Gastrocnemius medialis (tissue), 4 donors: ENCODE measurements at regions not wholly inside any gene's neighbourhood (a gene's known extent, or its start where the extent isn't known, plus 50 kb on each side); places are given as distances from the start of the nearest gene placed in this dataset.
"Not testable (repeated sequence)": the region's sequence is repeated elsewhere in the genome, so short reads cannot be mapped to it uniquely, and the experiment has no call there.

Experiments
- ATAC-seq, 2 donors: fragments of 150-250 bp; one replicate each; pipeline ENCODE4 v1.9.1; 2016
- DNase-seq, 2 donors: peaks; one replicate each; pipeline ENCODE4 v3.0.0-alpha.2; 2019
- H3K27ac ChIP-seq, 4 donors: fragments of 200-600 bp; sonication (generic); 1 replicate in 1 of 4; 2 replicates in 3 of 4; pipeline ENCODE4 v1.5.1; 2016 to 2018; ENCODE audit warnings: mild to moderate bottlenecking in 2 of 4, moderate library complexity in 1 of 4
- H3K27me3 ChIP-seq, 3 donors: fragments of 200-600 bp; sonication (generic) in 2 of 3; 1 replicate in 1 of 3; 2 replicates in 2 of 3; pipeline versions ENCODE4 v1.5.1 to v1.6.0; 2016 to 2019; ENCODE audit warnings: mild to moderate bottlenecking in 1 of 3, moderate library complexity in 1 of 3
- H3K36me3 ChIP-seq, 2 donors: fragments of 200-600 bp; sonication (generic) in 1 of 2; one replicate each; pipeline ENCODE4 v1.5.1; 2017 to 2018
- H3K4me1 ChIP-seq, 2 donors: fragments of 200-600 bp; sonication (generic) in 1 of 2; one replicate each; pipeline ENCODE4 v1.5.1; 2016 to 2017; ENCODE audit warnings: mild to moderate bottlenecking in 2 of 2
- H3K4me3 ChIP-seq, 4 donors: fragments of 200-600 bp; sonication (generic) in 3 of 4; 1 replicate in 1 of 4; 2 replicates in 3 of 4; pipeline ENCODE4 v1.5.1; 2016 to 2019; ENCODE audit warnings: mild to moderate bottlenecking in 2 of 4
- H3K9me3 ChIP-seq, 3 donors: fragments of 200-600 bp; sonication (generic) in 2 of 3; 1 replicate in 1 of 3; 2 replicates in 2 of 3; pipeline ENCODE4 v1.5.1; 2016 to 2019
- CTCF ChIP-seq, 5 experiments: fragments of 450-650 bp in 3 of 5; fragments of 200-600 bp in 2 of 5; sonication (generic) in 2 of 5; IDR thresholded peaks in 4 of 5; conservative IDR thresholded peaks in 1 of 5; 1 replicate in 4 of 5; 2 replicates in 1 of 5; pipeline ENCODE4 v1.5.1; 2016 to 2019; ENCODE audit warnings: antibody characterized with exemption in 5 of 5, mild to moderate bottlenecking in 3 of 5, moderate library complexity in 3 of 5
- POLR2A ChIP-seq, 2 donors: fragments of 450-650 bp; IDR thresholded peaks; one replicate each; pipeline ENCODE4 v1.6.1; 2017; ENCODE audit warnings: antibody characterized with exemption in 2 of 2, mild to moderate bottlenecking in 2 of 2, moderate library complexity in 2 of 2
- in situ Hi-C, 4 donors: fragments of 200-750 bp; cut with MboI; loops; one replicate each; pipeline versions ENCODE4 v1.15.0 to v1.8.0; 2017; ENCODE audit warnings: low sequenced_read_pairs in 4 of 4
- intact Hi-C: fragments of 100-400 bp; cut with DNase I; formaldehyde crosslinking; loops from one replicate; pipeline ENCODE4 v1.15.1; 2023; ENCODE audit warnings: low total_unique reads

GRCh38 chr2:180601016-180601415 is 379.4 kb upstream of the UBE2E3 start:
- H3K9me3 ChIP-seq = no peaks in the 10 kb centered on the region
- no peaks in the 10 kb centered on the region for H3K27me3 ChIP-seq
- no peaks in the 10 kb centered on the region for H3K36me3 ChIP-seq
- H3K4me3 ChIP-seq = no peak overlapping the region
- in situ Hi-C loops = no loop called here
- TF ChIP-seq POLR2A (IDR thresholded peaks at IDR 0.05) = no peak
- TF ChIP-seq CTCF (IDR thresholded peaks at IDR 0.05 in 4 of 5, conservative IDR thresholded peaks at IDR 0.05 in 1 of 5) = no peak
- intact Hi-C loops = no loop called here
- ATAC-seq = no peak
- no peak overlapping the region for H3K27ac ChIP-seq
- H3K4me1 ChIP-seq = no peaks in the 10 kb centered on the region
- no peak for DNase-seq

GRCh38 chr2:180599804-180600203 is 380.6 kb upstream of the UBE2E3 start:
- no peak overlapping the region for H3K4me3 ChIP-seq
- DNase-seq (no peak), ATAC-seq (no peak)
- intact Hi-C loops = no loop called here
- no peaks in the 10 kb centered on the region for H3K36me3 ChIP-seq
- H3K27ac ChIP-seq = no peak overlapping the region
- no peak for TF ChIP-seq POLR2A (IDR thresholded peaks at IDR 0.05)
- no peak for TF ChIP-seq CTCF (IDR thresholded peaks at IDR 0.05 in 4 of 5, conservative IDR thresholded peaks at IDR 0.05 in 1 of 5)
- no peaks in the 10 kb centered on the region for H3K4me1 ChIP-seq
- H3K27me3 ChIP-seq = no peaks in the 10 kb centered on the region
- no peaks in the 10 kb centered on the region for H3K9me3 ChIP-seq
- in situ Hi-C loops = no loop called here

- intact Hi-C loops (no loop called here), in situ Hi-C loops (no loop called here)
- H3K36me3 ChIP-seq = no peaks in the 10 kb centered on the region
These were observed 383.2 kb upstream of the UBE2E3 start for GRCh38 chr2:180597179-180597578.

GRCh38 chr2:180596453-180596852 is 384.0 kb upstream of the UBE2E3 start:
- in situ Hi-C loops (no loop called here), intact Hi-C loops (no loop called here)
- Histone ChIP-seq H3K4me1 (no peaks in the 10 kb centered on the region), H3K9me3 (no peaks in the 10 kb centered on the region), H3K4me3 (no peak overlapping the region), H3K27me3 (no peaks in the 10 kb centered on the region), H3K27ac (no peak overlapping the region), H3K36me3 (no peaks in the 10 kb centered on the region)
- TF ChIP-seq POLR2A (IDR thresholded peaks at IDR 0.05) (no peak), CTCF (IDR thresholded peaks at IDR 0.05 in 4 of 5, conservative IDR thresholded peaks at IDR 0.05 in 1 of 5) (no peak)
- DNase-seq (no peak), ATAC-seq (no peak)

More at GRCh38 chr2:180597179-180597578, 383.2 kb upstream of the UBE2E3 start:
- ATAC-seq = no peak
- no peak for DNase-seq
- Histone ChIP-seq H3K4me3 (no peak overlapping the region), H3K9me3 (no peaks in the 10 kb centered on the region), H3K27ac (no peak overlapping the region), H3K4me1 (no peaks in the 10 kb centered on the region), H3K27me3 (no peaks in the 10 kb centered on the region)
- no peak for TF ChIP-seq CTCF (IDR thresholded peaks at IDR 0.05 in 4 of 5, conservative IDR thresholded peaks at IDR 0.05 in 1 of 5)
- no peak for TF ChIP-seq POLR2A (IDR thresholded peaks at IDR 0.05)

GRCh38 chr2:180591947-180592346 is 388.5 kb upstream of the UBE2E3 start:
- no peak overlapping the region for H3K27ac ChIP-seq
- no peaks in the 10 kb centered on the region for H3K36me3 ChIP-seq
- in situ Hi-C loops (no loop called here), intact Hi-C loops (no loop called here)
- TF ChIP-seq CTCF (IDR thresholded peaks at IDR 0.05 in 4 of 5, conservative IDR thresholded peaks at IDR 0.05 in 1 of 5) = no peak
- no peak for TF ChIP-seq POLR2A (IDR thresholded peaks at IDR 0.05)
- DNase-seq (no peak), ATAC-seq (no peak)
- no peaks in the 10 kb centered on the region for H3K4me1 ChIP-seq
- H3K27me3 ChIP-seq = no peaks in the 10 kb centered on the region
- no peak overlapping the region for H3K4me3 ChIP-seq
- H3K9me3 ChIP-seq = no peaks in the 10 kb centered on the region

- H3K4me1 ChIP-seq, H3K4me3 ChIP-seq, H3K27me3 ChIP-seq, ATAC-seq, H3K27ac ChIP-seq, in situ Hi-C loops, intact Hi-C loops, H3K36me3 ChIP-seq, H3K9me3 ChIP-seq: not testable (repeated sequence)
- DNase-seq = peak in 1 of 2 donors; percentile 8
These were observed 389.2 kb upstream of the UBE2E3 start for GRCh38 chr2:180591093-180591781.
